ENCODE measurements at regions not wholly inside any gene's neighbourhood (a gene's known extent, or its start where the extent isn't known, plus 50 kb on each side); places are given as distances from the start of the nearest gene placed in this dataset.

DNA sequence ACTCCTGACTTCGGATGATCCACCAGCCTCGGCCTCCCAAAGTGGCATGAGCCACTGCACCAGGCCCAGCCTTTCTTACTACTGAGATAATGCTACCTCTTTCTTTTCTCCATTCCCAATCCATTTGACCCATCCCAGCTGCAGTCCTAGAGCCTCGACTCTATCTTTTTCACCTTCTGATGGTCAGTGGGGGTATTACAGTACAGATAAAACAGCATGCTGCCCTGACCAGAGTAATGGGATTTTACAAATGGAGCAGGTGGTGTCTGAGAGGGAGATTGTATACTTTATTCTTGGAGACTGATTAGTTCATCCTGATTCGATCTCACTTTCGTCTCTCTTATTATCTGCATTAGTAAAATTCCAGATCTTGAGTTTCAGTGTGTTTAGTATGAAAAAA lies 238.6 kb upstream of the TNP1 start:
- no peak for DNase-seq

DNA sequence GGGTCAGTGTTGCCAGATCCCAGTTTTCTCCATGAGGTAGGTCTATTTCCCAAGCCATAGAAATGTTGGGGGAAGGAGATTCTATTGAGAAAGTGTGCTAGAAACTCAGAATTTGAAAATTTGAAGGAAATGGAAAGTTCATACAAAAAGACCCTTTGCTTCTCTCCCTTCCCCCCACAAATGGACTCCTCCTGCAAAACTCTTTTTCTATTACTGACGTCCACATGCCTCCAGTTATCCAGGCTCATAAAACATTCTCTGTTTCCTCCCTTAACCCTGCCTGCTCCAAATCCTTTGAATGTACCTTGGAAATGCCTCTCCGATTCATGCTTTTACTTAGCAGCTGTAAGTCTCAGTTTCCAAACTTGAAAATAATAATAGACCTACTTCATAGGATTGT lies 237.5 kb upstream of the TNP1 start:
- DNase-seq: no peak

DNA sequence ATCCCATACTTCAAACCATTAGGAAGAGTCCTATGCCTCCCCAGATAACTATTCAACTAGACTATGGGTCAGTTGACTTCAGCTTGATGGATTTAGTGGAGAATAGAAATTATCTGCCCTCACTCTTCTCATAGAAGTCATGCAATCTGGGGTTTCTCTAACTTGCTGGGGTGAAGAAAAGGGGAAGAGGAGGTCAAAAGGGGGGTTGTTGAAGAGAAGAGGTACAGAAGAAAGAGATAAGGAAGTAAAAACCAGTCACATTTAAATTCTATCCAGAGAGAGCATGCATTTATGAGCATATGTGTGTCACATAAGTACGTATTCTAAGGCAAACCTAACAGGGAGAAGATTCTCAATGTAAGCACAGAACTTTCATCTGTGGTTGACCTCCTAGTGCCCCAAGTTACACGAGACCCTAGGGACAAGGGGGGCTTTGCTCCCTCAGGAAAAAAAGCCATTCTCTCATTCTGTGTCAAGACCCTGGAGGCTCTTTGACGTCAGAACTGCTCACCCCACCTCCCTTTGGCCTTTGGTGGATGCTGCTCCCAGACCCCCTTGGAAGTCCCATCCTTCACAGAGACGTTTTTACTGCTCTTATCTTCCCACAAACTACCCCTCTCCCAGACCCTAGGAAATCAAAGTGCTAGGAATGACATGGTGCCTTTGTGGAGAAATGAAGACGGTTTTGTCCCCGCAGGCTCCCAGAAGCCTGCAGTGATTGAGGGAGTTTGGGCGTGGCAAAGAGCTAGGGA lies 236.8 kb upstream of the TNP1 start:
- no peak for DNase-seq

DNA sequence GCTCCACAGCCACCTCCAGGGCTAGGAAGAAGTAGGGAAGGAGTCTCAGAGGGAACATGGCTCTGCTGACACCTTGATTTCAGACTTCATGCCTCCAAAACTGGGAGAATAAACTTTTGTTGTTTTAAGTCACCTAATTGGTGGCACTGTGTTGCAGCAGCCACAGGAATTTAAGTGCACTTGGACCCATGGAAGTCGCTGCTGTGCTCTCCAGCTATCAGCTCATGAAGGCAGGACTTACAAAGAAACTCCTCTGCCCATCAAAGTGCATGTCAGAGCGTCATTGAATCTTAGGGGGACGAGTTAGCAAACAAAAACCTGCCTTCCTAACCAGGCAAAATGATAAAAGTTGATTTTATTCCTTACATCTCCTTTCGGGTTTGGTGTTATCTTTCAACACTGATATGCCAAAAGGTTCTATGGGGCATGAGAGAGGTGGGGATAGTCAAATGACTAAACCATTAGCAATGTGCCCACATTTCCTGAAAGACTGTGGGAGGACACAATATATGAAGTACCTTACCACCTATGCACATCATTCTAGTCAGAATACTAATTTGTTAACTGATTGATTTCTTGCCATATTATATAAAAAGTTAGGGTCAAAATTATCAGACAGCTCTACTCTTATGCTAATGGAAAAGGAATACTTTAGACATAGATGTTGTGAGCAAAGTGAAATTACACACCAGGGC lies 235.8 kb upstream of the TNP1 start:
- DNase-seq: no peak

DNA sequence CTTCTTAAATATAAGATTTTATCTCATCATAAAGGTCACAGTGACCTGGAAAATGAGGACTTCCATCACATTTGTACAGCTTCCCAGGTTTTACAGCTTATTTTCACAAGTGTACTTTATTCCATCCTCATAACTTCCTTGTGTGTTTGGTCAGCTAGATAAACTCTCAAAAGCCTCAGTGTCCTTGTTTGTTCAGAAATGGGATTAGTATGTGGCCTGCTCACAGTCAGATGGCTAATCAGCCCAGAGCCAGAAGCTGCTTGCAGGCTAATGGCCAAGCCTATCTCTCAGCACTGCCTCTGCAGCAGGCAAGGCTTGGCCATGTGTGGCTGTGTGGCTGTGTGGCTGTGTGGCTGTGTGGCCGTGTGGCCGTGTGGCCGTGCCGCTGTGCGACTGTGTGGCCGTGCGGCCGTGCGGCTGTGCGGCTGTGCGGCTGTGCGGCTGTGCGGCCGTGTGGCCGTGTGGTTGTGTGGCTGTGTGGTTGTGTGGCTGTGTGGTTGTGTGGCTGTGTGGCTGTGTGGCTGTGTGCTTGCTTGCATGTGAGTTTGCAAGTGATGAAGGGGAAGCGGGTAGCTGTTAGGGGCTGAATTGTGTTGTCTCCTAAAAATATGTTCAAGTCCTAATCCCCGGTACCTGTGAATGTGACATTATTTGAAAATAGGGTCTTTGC lies 233.0 kb upstream of the TNP1 start:
- peak; percentile 89 for DNase-seq

DNA sequence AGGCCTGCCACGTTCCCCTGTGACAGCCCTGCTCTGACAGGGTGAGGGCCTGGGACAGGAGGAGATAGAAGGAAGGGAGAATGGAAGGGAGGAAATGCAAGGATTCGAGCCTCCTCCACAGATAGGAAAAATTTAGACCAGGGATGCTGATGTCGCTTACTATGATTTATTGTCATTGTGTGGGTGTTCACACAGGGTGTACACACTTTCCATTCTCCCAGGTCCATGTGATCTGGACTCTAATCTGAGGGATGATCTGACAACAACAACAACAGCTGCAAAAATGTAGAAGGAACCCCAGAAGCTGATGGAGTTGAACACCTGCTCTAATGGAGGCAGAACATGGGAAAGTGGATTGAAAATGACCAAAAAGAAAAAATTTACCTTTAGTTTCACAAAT lies 231.7 kb upstream of the TNP1 start:
- no peak for DNase-seq

DNA sequence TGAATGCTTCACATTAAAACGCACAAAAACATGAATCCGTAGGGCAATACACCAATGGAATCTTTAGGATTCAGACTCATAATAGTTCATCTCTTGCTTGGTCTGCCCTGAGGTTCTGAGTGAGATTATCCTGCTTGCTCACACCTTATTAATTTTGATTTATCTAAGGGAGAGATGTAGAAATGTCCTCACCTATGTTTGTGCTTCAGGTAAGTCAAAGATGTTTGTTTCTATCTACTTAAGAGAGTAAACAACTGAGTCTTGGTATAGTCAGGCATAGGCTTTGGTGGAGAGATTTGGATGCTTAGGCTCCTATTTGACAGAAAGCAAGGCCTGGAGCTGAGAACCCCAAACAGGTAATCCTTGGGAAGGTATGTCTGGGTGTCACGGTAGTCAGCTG lies 231.0 kb upstream of the TNP1 start:
- no peak for DNase-seq

DNA sequence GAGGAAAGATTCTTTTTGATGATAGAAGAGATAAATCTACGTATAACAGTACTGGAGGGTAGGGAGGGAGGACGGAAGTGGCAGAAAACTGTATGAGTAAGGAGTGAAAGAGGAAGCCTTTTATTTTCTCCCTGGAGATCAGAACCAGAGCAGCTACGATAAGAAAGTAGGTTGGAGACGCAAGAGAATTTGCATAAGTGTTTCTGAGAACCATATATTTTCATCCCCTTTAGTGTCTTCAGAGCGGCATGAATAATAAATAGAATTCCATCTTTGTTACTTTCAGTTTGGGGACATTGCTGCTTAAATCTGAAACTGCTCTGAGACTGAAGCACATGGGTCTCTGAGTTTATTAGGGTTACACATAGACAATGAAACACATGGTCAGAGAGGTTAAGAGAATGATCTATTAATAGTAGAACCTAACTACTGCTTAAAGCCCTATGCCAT lies 230.2 kb upstream of the TNP1 start:
- DNase-seq: peak; percentile 62

DNA sequence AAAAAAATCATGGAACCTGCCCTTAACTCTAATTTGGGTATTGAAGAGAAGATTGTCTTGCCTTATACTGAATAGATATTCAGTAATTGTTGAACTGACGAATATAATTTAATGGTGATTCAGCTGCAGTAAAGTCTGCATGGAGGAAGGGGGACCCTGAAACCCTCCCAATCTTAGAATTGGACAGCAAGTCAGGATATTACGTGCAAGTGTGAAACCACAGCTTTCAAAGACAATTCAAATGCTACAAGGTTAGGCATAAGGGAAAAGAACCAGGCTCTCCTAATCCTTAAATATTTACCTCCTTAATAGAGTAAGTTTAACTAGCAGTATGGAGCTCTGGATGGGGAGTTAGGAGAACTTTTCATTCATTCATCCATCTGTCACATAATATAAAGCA lies 226.9 kb upstream of the TNP1 start:
- DNase-seq: no peak

DNA sequence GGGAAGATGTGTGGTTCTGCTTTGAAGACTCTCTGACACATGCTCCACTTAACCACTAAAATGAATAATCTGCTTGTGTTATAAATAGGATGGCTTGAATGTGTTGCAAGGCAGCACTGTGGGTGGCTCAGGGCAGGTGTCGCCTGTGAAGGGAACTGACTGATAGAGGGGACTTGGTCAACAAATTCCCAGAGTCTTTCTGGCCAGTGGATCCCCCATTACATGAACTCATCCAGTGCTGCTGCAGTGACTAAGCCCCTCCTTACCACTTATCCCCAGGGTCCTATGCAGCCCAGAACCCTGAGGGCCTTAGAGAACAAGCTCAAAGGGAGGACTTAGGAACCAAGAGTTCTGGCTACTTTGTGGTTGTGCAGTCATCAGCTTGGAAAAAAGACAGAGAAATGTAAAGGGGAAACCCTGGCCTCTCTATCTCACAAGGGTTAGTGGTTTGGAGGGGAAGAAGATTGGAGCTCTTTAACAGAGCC lies 226.2 kb upstream of the TNP1 start:
- no peak for DNase-seq

DNA sequence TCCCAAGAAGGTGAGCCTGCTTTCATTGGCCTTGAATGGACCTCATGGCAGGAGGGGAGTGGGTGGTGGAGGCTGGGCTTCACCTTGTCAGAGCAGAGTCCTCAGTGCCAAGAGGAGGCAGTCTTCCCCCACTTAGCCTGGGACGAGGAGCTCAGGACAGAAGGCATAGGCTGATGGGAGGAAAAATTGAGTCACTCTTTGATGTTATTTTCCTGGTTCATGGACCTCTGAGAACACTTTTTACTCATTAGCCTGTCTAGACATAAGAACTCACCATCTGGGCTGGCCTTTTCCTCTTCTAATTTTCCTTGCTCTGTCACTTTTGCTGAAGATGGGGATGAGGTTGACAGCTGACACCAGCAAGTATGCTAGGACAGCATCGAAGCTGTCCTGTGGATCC lies 225.7 kb upstream of the TNP1 start:
- DNase-seq: no peak

DNA sequence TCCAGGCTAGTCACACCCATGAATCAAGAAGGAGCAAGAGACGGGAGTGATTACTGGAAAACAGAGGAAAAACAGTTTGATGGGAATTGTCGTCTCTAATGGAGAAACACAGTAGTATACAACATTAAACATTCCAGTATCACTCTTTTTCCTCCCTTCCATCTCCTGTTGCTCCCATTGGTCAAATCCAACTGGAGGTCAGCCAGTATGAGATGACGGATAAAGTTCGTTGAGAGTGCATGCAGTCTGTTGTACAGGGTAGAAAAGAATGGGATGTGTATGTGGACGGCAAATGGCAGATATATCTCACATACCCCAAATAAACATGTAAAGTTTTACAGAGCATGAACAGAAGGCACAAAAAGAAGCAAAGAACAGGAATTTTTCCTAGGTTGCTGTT lies 221.9 kb upstream of the TNP1 start:
- DNase-seq: no peak

DNA sequence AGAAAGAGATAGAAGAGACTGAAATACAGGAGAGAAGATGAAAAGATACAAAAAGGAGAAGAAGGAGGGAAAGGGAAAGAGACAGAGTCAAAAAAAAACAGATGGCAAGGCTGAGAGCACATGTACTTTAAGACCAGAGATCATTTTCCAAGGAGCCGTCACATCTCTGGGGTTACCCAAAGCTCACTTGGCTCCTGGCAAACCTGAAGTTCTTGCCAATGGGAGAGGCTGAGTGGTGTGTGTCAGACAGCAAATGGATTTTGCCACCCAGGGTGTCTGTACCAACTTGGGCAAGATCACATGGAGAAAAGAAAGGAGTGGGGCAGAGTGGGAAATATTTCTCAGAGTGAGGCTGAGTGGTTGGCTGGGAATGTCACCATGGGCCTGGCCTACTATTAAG lies 219.3 kb upstream of the TNP1 start:
- no peak for DNase-seq

DNA sequence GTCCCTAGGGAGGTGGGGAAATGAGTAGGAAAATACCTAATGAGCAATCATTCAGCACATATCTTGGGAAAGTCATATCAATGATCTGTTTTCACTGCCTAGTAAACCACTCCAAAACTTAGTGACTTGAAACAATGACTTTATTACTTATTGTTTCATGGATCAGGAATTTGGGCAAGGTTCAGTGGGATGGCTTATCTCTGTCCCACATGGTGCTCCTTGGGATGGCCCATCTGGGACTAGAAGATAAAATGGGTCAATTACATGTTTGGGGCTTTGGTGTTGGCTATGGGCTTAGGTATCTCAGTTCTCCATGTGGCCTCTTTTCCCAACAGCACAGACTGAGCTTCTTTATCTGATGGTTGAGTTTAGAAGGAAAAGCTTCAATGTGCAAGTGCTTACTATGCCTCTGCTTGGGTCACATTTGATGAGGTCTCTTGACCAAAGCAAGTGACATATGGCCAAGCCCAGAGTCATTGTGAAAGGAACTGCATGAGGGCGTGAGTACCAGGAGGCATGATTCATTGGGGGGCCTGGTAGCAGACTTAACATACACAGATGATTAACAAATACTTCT lies 218.1 kb upstream of the TNP1 start:
- peak; percentile 79 for DNase-seq

DNA sequence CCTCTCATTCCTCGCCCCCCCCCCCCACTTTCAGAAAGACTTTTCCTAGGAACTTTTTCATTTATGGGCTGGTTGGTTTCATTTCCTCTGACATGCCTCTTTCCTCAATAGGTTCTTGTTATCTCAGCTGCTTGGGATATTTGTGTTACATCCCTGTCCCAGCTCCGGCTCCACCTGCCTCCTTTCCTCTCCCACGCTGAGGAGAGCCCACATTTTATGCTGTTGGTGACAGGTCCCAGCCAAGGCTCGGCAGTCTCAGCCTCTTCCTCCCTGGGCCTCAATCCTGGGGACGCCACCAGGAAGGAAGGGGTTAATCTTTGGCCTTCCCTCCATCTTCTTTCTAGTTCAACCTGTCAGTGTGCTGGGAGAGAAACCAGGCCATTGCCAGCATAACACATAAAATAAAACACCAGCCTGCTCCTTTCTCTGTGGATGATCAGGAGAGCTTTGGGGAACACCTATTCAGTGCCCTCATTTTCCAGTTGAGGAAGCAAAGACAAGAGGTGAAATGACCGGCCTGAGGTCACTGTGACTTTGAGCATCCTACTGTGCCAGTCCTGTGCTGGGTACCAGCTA lies 216.9 kb upstream of the TNP1 start:
- no peak for DNase-seq

DNA sequence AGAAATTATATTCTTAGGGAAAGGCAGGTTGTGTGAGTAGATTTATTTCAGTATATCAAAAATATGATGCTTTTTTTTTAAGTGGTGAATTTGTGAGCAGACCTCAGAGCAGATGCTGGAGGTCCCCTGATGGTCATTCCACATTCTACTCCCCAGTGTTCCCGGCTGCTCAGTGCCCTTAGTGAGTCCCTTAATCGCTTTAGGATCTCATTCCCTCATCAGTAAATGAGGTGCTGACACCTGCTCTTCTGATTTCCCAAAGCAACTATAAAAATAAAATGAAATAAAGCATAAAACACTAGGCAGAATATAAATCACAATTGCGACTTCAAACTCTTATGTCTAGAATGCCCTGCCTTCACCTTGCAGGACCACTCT lies 216.2 kb upstream of the TNP1 start:
- DNase-seq: no peak

DNA sequence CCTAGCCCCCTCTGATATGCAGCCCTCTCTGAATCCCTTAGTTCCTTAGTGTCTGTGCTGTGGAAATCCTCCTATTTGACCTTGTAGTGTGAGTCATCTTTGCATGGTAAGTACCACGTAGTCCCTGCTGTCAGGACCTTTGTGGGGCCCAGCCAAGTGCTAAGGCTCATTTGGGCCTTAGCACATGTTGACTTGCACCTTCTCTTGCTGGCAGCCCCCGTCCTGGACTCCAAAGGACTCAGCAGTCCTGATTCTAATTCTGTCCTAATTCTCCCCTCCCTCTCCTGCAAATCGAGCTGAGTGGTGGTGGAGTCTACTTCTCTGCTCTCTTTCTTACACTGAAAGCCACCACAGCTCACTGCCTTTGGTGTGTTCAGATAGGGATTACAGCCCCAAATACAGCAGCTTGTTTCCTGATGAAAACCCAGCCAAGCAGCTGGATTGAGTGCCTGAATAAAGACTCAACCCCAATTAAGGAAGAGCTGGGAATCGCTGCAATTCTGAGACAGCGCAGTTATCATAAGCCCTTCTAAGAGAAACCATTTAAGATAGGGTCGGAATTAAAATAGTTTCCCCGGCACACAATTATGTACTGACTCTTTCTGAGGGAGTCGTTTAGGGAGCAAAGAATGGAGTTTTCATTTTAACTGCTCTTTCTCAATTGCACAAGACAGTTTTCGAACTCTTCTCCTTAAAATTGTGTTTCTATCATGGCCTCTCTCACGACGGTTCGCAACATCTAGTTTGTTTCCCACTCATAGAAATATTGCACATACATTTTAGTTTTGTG lies 215.6 kb upstream of the TNP1 start:
- DNase-seq: no peak

DNA sequence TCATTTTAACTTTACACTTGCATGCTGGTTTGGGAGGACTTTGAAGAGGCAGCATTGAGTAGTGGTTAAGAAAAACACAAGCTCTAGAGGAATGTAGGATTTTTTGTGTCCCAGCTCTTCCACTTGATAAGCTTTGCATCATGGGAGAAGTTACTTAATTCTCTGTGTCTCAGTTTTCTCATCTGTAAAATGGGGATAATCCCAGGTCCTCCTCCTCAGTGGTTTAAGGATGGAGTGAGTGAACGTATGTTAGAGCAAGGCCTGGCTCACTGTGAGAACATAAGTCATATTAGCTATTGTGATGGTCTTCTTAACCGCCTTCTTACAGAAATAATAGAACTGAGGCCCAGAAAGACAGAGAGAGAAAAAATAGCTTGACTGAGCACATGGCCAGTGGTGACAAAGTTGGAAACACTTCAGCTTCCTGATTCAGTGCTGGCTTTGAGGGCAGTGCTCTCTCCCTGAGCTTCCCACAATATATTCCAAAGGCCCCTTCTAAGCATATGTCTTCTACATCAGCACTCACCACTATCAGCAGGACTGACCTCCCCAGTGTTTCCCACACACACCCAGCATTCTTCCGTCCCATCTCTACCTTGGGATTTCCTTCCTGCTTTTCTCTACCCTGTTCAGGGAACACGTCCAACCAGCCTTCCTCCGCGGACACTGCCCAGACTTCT lies 214.9 kb upstream of the TNP1 start:
- no peak for DNase-seq

DNA sequence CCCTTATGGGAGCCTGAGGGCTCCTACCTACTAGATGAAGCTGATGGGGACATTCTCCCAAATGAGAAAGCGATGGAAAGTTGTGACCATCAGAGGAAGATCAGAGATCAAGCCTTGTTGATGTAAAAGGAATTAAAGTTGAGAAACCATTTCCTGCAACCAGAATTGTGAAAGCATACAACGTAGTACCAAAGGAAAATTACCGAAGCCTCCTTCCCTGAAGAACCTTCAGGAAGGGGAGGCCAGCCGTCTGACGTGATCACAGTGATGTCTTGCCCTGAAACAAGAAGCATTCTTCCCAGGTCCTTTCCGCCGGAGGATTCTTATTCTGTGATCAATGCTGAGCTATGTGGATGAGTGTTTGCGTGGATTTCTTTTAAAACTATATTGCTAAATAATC lies 211.6 kb upstream of the TNP1 start:
- DNase-seq: no peak

DNA sequence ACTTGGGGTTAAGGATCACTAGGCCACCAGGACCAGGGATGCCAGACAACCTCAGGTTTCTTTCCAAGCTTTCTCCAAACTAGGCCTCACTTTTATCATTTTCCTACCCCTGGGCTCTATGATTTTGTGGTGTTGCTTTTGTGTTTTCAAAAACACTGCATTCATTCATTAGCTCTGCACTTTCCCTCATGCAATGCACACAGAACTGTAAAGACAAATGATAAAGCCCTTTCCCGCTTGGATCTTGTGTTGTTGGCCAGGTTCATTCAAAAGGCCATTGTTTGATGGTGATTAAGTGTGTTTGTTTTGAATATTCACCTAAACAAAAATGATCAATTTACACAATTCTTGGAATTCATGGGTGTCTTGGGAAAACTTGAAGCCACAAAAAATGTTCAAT lies 210.7 kb upstream of the TNP1 start:
- no peak for DNase-seq

DNA sequence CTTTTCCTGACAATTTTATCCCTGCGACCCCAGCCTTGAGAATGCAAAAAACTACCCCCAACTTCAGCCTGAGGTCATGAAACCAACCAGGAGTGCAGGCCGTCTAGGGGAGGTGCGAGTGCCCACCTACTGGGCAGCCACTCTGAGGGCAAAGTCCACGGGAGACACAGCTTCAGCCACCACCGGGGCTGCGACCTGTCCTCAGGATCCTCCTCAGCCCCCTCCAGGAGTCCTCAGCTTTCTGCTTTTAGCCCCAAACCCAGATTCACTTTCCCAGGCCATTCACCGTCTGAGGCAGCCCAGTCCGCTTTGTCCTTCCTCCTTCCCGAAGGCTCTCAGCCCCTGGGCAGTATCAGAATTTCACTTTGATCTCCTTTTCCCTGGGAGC lies 210.2 kb upstream of the TNP1 start:
- DNase-seq: no peak
